Gastrocnemius medialis (tissue), 4 donors: ENCODE measurements at regions not wholly inside any gene's neighbourhood (a gene's known extent, or its start where the extent isn't known, plus 50 kb on each side); places are given as distances from the start of the nearest gene placed in this dataset.

Experiments used
- POLR2A ChIP-seq, 2 donors: fragments of 450-650 bp; IDR thresholded peaks; one replicate each; pipeline ENCODE4 v1.6.1; 2017; ENCODE audit warnings: antibody characterized with exemption in 2 of 2, mild to moderate bottlenecking in 2 of 2, moderate library complexity in 2 of 2
- TF ChIP-seq, protein P1 (sequence below), 5 experiments: fragments of 450-650 bp in 3 of 5; fragments of 200-600 bp in 2 of 5; sonication (generic) in 2 of 5; IDR thresholded peaks in 4 of 5; conservative IDR thresholded peaks in 1 of 5; 1 replicate in 4 of 5; 2 replicates in 1 of 5; pipeline ENCODE4 v1.5.1; 2016 to 2019; ENCODE audit warnings: antibody characterized with exemption in 5 of 5, mild to moderate bottlenecking in 3 of 5, moderate library complexity in 3 of 5

DNA sequence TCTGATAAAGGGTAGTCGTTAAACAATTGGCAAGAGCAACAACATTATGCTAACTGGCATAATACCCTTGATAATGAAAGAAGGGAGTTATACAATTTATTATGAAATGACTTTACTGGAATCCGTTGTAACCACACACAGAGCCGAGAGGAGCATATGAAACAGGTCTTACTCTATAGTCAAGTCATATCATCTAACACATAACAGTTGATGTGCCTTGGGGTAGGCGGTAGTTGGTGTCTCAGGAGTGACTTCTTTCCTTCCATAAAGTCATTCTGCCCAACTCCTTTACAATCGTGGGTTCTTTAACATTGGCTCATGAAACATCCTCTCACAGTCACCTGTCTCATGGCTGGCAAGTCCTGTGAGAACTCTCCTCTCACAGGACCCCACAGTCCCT is 225.2 kb downstream of the LTN1 start:
- TF ChIP-seq, protein P1, sequence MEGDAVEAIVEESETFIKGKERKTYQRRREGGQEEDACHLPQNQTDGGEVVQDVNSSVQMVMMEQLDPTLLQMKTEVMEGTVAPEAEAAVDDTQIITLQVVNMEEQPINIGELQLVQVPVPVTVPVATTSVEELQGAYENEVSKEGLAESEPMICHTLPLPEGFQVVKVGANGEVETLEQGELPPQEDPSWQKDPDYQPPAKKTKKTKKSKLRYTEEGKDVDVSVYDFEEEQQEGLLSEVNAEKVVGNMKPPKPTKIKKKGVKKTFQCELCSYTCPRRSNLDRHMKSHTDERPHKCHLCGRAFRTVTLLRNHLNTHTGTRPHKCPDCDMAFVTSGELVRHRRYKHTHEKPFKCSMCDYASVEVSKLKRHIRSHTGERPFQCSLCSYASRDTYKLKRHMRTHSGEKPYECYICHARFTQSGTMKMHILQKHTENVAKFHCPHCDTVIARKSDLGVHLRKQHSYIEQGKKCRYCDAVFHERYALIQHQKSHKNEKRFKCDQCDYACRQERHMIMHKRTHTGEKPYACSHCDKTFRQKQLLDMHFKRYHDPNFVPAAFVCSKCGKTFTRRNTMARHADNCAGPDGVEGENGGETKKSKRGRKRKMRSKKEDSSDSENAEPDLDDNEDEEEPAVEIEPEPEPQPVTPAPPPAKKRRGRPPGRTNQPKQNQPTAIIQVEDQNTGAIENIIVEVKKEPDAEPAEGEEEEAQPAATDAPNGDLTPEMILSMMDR (IDR thresholded peaks at IDR 0.05 in 4 of 5, conservative IDR thresholded peaks at IDR 0.05 in 1 of 5) = no peak
- no peak for TF ChIP-seq POLR2A (IDR thresholded peaks at IDR 0.05)
